BJ (cell line): ENCODE measurements at regions not wholly inside any gene's neighbourhood (a gene's known extent, or its start where the extent isn't known, plus 50 kb on each side); places are given as distances from the start of the nearest gene placed in this dataset.
"Not testable (repeated sequence)": the region's sequence is repeated elsewhere in the genome, so short reads cannot be mapped to it uniquely, and the experiment has no call there.

ENCODE experiments used
- CTCF ChIA-PET: fragments of 350-600 bp; formaldehyde crosslinking; extraction: SDS; loops from one replicate; lab custom pipeline; 2021; ENCODE audit warnings: antibody characterized with exemption, inconsistent platforms; lab: Yijun Ruan, JAX
- POLR2A ChIA-PET: fragments of 300-600 bp; sonication (Branson Sonifier 250); formaldehyde crosslinking; extraction: SDS; loops from one replicate; lab custom pipeline; 2021; ENCODE audit warnings: antibody characterized with exemption; lab: Charles Lee
- DNase-seq: peaks from one replicate; pipeline ENCODE4 v3.0.0-alpha.2; 2011; ENCODE audit warnings: low read depth
- H3K27me3 ChIP-seq: 2 replicates; pipeline ENCODE4 v1.6.0; 2011; ENCODE audit warnings: low read length; ENCODE audit not compliant: control insufficient read depth, insufficient read depth
- H3K36me3 ChIP-seq: 2 replicates; pipeline ENCODE4 v1.5.1; 2011; ENCODE audit warnings: low read length; ENCODE audit not compliant: control insufficient read depth, insufficient read depth
- H3K4me3 ChIP-seq: 2 replicates; pipeline ENCODE4 v1.5.1; 2011; ENCODE audit warnings: low read depth, mild to moderate bottlenecking, control low read depth, low read length
- CTCF ChIP-seq: IDR thresholded peaks from 2 replicates; pipeline ENCODE4 v1.5.1; 2011; ENCODE audit warnings: low read depth, mild to moderate bottlenecking, control low read depth, inconsistent platforms, low read length, moderate library complexity; ENCODE audit not compliant: insufficient read depth

GRCh38 chr3:138890555-138891187 lies 55.9 kb upstream of the PIK3CB start:
- H3K4me3 ChIP-seq = no peak overlapping the region
- POLR2A ChIA-PET = no interaction called here
- CTCF ChIA-PET = interaction anchor here (1.2 to 1.5 kb wide), 2 partner anchors 9 to 25 kb away, joined by 3 to 4 read pairs; no protein-coding TSS in a partner anchor
- no peak for DNase-seq
- no peaks in the 10 kb centered on the region for H3K36me3 ChIP-seq
- no peak for TF ChIP-seq CTCF
- no peaks in the 10 kb centered on the region for H3K27me3 ChIP-seq

- DNase-seq = no peak
- ChIA-PET POLR2A (no interaction called here), CTCF (interaction anchor here (1.2 to 1.5 kb wide), 2 partner anchors 10 to 26 kb away, joined by 3 to 4 read pairs; no protein-coding TSS in a partner anchor)
These were observed 55.1 kb upstream of the PIK3CB start for GRCh38 chr3:138889792-138890191.

GRCh38 chr3:138888560-138888959 lies 53.8 kb upstream of the PIK3CB start:
- CTCF ChIA-PET = interaction anchor here (0.6 kb wide), 1 partner anchor 24 kb away, joined by 3 read pairs; no protein-coding TSS in a partner anchor
- no peak for TF ChIP-seq CTCF

More at GRCh38 chr3:138889792-138890191, 55.1 kb upstream of the PIK3CB start:
- Histone ChIP-seq H3K4me3 (no peak overlapping the region), H3K36me3 (no peaks in the 10 kb centered on the region), H3K27me3 (no peaks in the 10 kb centered on the region)
- TF ChIP-seq CTCF = no peak

DNA sequence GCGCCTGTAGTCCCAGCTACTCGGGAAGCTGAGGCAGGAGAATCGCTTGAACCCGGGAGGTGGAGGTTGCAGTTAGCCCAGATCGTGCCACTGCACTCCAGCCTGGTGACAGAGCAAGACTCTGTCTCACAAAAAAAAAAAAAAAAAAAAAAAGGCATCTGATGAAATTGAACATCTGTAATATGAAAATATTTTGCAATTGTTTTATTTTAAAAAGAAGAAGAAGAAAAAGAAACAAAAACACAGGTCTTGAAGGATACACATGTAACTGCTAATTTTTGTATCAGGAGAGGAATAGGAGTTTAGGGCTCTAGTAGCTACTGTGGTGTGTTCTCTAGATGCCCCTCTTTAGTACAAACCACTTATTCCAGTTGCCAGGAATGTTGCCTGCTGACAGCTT lies 51.4 kb upstream of the PIK3CB start:
- H3K4me3 ChIP-seq, DNase-seq, H3K27me3 ChIP-seq, POLR2A ChIA-PET, H3K36me3 ChIP-seq: not testable (repeated sequence)
- CTCF ChIA-PET = interaction anchor here (0.9 to 1.0 kb wide), 2 partner anchors 12 to 50 kb away, joined by 3 read pairs; no protein-coding TSS in a partner anchor

More at GRCh38 chr3:138888560-138888959, 53.8 kb upstream of the PIK3CB start:
- Histone ChIP-seq H3K36me3 (no peaks in the 10 kb centered on the region), H3K27me3 (no peaks in the 10 kb centered on the region), H3K4me3 (no peak overlapping the region)
- POLR2A ChIA-PET = interaction anchor here (1.0 kb wide), 1 partner anchor 13 kb away, joined by 3 read pairs; no protein-coding TSS in a partner anchor
- no peak for DNase-seq
